Pancreas (tissue), 10 donors: ENCODE measurements at regions not wholly inside any gene's neighbourhood (a gene's known extent, or its start where the extent isn't known, plus 50 kb on each side); places are given as distances from the start of the nearest gene placed in this dataset.

Source experiments
- ATAC-seq, 4 donors: fragments of 200-7000 bp; cut with Tn5 transposase; one replicate each; pipeline versions ENCODE4 v1.8.0 to v1.9.1; 2020; ENCODE audit warnings: mild to moderate bottlenecking in 4 of 4, moderate library complexity in 4 of 4
- DNase-seq, 6 donors: peaks; one replicate each; pipeline ENCODE4 v3.0.0-alpha.2; 2020
- FAIRE-seq: peaks from 2 replicates; lab custom pipeline; 2012; peaks lifted over from hg19 to GRCh38; lab: Jason Lieb, UNC
- H3K27ac ChIP-seq, 4 donors: fragments of 200-600 bp; sonication (generic); 1 replicate in 3 of 4; 2 replicates in 1 of 4; pipeline versions ENCODE4 v1.5.0 to v1.8.0; 2020
- H3K27me3 ChIP-seq, 4 donors: fragments of 200-600 bp; one replicate each; pipeline ENCODE4 v1.8.0; 2021
- H3K36me3 ChIP-seq, 3 donors: fragments of 200-600 bp; sonication (generic) in 1 of 3; one replicate each; pipeline versions ENCODE4 v1.5.0 to v1.8.0; 2020 to 2021
- H3K4me1 ChIP-seq, 3 donors: fragments of 200-600 bp; one replicate each; pipeline ENCODE4 v1.8.0; 2021
- H3K4me3 ChIP-seq, 4 donors: fragments of 200-600 bp; sonication (generic) in 2 of 4; one replicate each; pipeline versions ENCODE4 v1.5.0 to v1.8.0; 2020 to 2021
- H3K9me3 ChIP-seq, 4 donors: fragments of 200-600 bp; one replicate each; pipeline ENCODE4 v1.8.0; 2021
- CTCF ChIP-seq, 4 donors: fragments of 200-600 bp; sonication (generic) in 3 of 4; IDR thresholded peaks; one replicate each; pipeline versions ENCODE4 v1.5.0 to v1.8.0; 2021; ENCODE audit warnings: antibody characterized with exemption in 4 of 4
- WGBS, 2 donors: extraction: QIAGEN DNeasy Blood & Tissue Kit; methylation state at CpG; one replicate each; pipeline ENCODE4 v1.1.7; 2013; 5-methylcytosine and 5-hydroxymethylcytosine counted together
- intact Hi-C, 3 donors: fragments of 100-400 bp; cut with DNase I; formaldehyde crosslinking; loops; one replicate each; pipeline versions ENCODE4 v1.11.1 to v1.14.2; 2022
- donor health status: healthy with polysubstance abuse.
- donor health status: DM: no; HTN: no; CAD: no; lungs with moderate emphysema.
- donor health status: DM: no; HTN: no; CAD: no.
- donor health status: control.
- donor health status: control.
- donor health status: Bipolar disorder and iron deficiency.
- donor health status: DM: yes; HTN: yes; CAD: no.
- donor health status: DM: no; HTN: no; CAD: no.
- donor health status: DM: no; HTN: no; CAD: no.
- donor health status: DM: yes; HTN: yes; CAD: no.

- 81% methylated on average over 13 of the region's 13 CpGs for WGBS, 2 donors
- Histone ChIP-seq H3K36me3 (no peaks in the 10 kb centered on the region), H3K9me3 (no peaks in the 10 kb centered on the region), H3K4me1 (peaks cover 6 to 12% (median 10%) of the 10 kb centered on the region in 3 donors), H3K4me3 (no peak overlapping the region), H3K27ac (no peak overlapping the region), H3K27me3 (no peaks in the 10 kb centered on the region)
- TF ChIP-seq CTCF (IDR thresholded peaks at IDR 0.05) = no peak
- ATAC-seq (no peak), FAIRE-seq (no peak), DNase-seq (no peak)
- intact Hi-C loops = no loop called here
These were observed 96.0 kb upstream of the FHL2 start for GRCh38 chr2:105494683-105495425.

GRCh38 chr2:105490956-105491355 is 92.1 kb upstream of the FHL2 start:
- FAIRE-seq (no peak), DNase-seq (peak in 2 of 6 donors; percentile 32 to 37), ATAC-seq (peak; percentile 86 to 93 (median 92))
- intact Hi-C loops = no loop called here
- H3K4me3 ChIP-seq = no peak overlapping the region
- H3K36me3 ChIP-seq = no peaks in the 10 kb centered on the region
- TF ChIP-seq CTCF (IDR thresholded peaks at IDR 0.05) = no peak
- peaks cover 6 to 12% (median 10%) of the 10 kb centered on the region in 3 donors for H3K4me1 ChIP-seq
- no peaks in the 10 kb centered on the region for H3K9me3 ChIP-seq
- peak overlapping the region in 1 of 4 donors; percentile 47 for H3K27ac ChIP-seq
- H3K27me3 ChIP-seq = no peaks in the 10 kb centered on the region
- 24 to 34% methylated on average over 1 of the region's 1 CpG for WGBS, 2 donors

DNA sequence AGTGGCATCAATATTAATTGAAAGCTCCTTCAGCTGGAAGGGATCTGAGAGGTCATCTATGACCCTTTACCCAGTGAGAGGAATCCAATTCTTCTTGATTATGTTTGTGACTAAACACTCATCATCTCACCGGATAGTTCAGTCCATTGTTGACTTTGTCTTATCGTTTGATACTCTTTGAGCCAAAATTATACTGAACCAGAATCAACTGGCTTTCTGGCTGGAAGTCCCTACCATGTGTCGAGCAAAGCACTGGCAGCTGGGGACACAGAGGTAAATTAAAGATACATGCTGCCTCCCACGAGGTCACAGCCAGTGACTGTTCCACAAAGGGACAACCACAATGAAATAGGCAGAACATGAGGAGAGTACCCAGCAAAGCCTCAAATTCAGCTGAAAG is 91.4 kb upstream of the FHL2 start:
- WGBS, 2 donors = 15 to 20% methylated on average over 4 of the region's 4 CpGs
- H3K27me3 ChIP-seq = no peaks in the 10 kb centered on the region
- H3K27ac ChIP-seq = peak overlapping the region in 1 of 4 donors; percentile 47
- H3K36me3 ChIP-seq = no peaks in the 10 kb centered on the region
- ATAC-seq (peak; percentile 57 to 66 (median 62)), DNase-seq (no peak), FAIRE-seq (no peak)
- no peak overlapping the region for H3K4me3 ChIP-seq
- intact Hi-C loops = no loop called here
- no peaks in the 10 kb centered on the region for H3K9me3 ChIP-seq
- H3K4me1 ChIP-seq = peaks cover 6 to 12% (median 10%) of the 10 kb centered on the region in 3 donors
- no peak for TF ChIP-seq CTCF (IDR thresholded peaks at IDR 0.05)

DNA sequence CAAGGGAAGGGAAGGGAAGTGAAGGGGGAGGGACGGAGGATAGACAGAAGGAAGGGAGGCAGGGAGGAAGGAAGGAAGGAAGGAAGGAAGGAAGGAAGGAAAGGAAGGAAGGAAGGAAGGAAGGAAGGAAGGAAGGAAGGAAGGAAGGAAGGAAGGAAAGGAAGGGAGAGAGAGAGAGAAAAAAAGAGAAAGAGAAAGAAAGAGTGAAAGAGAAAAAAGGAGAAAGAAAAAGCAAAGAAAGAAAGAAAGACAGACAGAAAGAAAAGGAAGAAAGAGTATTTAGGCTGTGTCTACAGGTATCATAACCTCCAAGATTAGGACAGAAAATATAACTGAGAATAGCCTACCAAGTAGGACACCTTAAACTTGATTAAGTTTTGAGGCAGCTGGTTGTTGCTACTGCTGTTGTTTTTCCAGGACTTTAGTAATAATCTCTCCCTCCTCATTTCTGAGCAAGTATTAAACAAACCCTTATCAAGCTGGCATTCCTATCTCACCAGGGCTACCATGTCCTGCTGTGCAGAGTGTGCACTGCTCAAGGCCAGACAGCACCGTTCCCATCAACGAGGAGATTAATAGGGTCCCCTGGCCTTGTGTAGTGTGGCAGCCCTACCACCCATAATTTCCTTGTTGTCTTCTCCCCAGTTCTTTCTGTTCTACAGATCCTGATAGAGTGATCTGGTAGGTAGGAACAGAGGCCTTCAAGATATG is 90.5 kb upstream of the FHL2 start:
- Histone ChIP-seq H3K27ac (peak overlapping the region in 1 of 4 donors; percentile 47), H3K27me3 (no peaks in the 10 kb centered on the region), H3K4me1 (peaks cover 6 to 12% (median 10%) of the 10 kb centered on the region in 3 donors), H3K36me3 (no peaks in the 10 kb centered on the region), H3K4me3 (no peak overlapping the region), H3K9me3 (no peaks in the 10 kb centered on the region)
- WGBS, 2 donors = 35 to 36% methylated on average over 3 of the region's 3 CpGs
- peak; percentile 31 to 75 (median 53) for ATAC-seq
- intact Hi-C loops = no loop called here
- no peak for FAIRE-seq
- no peak for TF ChIP-seq CTCF (IDR thresholded peaks at IDR 0.05)
- DNase-seq = no peak
